ENCODE measurements at regions not wholly inside any gene's neighbourhood (a gene's known extent, or its start where the extent isn't known, plus 50 kb on each side); places are given as distances from the start of the nearest gene placed in this dataset.

DNA sequence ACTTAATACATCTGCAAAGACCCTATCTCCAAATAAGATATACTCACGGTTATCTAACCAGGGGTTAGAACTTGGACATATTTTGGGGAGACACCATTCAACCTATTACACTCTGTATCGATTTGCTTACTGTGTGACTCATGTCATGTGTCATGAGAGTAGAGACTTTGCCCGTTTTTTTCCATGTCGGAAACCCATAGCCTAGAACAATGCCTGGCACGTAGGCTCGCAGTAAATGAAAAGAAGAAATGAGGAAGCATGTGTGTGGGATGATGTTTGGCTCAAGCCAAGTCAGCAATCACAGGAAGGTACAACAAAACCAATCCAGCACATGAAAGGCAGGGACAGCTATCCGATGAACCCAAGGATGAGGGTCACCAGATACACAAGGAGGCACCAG is 94.6 kb upstream of the DNAH5 start:
- TF ChIP-seq, protein P1, sequence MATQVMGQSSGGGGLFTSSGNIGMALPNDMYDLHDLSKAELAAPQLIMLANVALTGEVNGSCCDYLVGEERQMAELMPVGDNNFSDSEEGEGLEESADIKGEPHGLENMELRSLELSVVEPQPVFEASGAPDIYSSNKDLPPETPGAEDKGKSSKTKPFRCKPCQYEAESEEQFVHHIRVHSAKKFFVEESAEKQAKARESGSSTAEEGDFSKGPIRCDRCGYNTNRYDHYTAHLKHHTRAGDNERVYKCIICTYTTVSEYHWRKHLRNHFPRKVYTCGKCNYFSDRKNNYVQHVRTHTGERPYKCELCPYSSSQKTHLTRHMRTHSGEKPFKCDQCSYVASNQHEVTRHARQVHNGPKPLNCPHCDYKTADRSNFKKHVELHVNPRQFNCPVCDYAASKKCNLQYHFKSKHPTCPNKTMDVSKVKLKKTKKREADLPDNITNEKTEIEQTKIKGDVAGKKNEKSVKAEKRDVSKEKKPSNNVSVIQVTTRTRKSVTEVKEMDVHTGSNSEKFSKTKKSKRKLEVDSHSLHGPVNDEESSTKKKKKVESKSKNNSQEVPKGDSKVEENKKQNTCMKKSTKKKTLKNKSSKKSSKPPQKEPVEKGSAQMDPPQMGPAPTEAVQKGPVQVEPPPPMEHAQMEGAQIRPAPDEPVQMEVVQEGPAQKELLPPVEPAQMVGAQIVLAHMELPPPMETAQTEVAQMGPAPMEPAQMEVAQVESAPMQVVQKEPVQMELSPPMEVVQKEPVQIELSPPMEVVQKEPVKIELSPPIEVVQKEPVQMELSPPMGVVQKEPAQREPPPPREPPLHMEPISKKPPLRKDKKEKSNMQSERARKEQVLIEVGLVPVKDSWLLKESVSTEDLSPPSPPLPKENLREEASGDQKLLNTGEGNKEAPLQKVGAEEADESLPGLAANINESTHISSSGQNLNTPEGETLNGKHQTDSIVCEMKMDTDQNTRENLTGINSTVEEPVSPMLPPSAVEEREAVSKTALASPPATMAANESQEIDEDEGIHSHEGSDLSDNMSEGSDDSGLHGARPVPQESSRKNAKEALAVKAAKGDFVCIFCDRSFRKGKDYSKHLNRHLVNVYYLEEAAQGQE (IDR thresholded peaks at IDR 0.05; ENCODE audit: insufficient replicate concordance, low read depth): no peak
- TF ChIP-seq, protein P2, sequence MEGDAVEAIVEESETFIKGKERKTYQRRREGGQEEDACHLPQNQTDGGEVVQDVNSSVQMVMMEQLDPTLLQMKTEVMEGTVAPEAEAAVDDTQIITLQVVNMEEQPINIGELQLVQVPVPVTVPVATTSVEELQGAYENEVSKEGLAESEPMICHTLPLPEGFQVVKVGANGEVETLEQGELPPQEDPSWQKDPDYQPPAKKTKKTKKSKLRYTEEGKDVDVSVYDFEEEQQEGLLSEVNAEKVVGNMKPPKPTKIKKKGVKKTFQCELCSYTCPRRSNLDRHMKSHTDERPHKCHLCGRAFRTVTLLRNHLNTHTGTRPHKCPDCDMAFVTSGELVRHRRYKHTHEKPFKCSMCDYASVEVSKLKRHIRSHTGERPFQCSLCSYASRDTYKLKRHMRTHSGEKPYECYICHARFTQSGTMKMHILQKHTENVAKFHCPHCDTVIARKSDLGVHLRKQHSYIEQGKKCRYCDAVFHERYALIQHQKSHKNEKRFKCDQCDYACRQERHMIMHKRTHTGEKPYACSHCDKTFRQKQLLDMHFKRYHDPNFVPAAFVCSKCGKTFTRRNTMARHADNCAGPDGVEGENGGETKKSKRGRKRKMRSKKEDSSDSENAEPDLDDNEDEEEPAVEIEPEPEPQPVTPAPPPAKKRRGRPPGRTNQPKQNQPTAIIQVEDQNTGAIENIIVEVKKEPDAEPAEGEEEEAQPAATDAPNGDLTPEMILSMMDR (IDR thresholded peaks at IDR 0.05; ENCODE audit: insufficient read depth, low read length): no peak
- TF ChIP-seq SPI1 (IDR thresholded peaks at IDR 0.05; ENCODE audit: borderline replicate concordance, low read depth): no peak
- no peak for TF ChIP-seq GABPA (IDR thresholded peaks at IDR 0.05; ENCODE audit: low read depth)
- no peak for TF ChIP-seq POLR2AphosphoS5 (IDR thresholded peaks at IDR 0.05; ENCODE audit: low read depth)
- no peak overlapping the region for H3K4me3 ChIP-seq (replicated peaks; ENCODE audit: insufficient read depth, low read length)
- no peaks in the 10 kb centered on the region for H3K27me3 ChIP-seq (ENCODE audit: insufficient read depth, poor library complexity, severe bottlenecking)
- DNase-seq (ENCODE audit: low read depth in 1 of 2, low spot score in 1 of 2): no peak
- no peak overlapping the region for H3K27ac ChIP-seq (replicated peaks)

DNA sequence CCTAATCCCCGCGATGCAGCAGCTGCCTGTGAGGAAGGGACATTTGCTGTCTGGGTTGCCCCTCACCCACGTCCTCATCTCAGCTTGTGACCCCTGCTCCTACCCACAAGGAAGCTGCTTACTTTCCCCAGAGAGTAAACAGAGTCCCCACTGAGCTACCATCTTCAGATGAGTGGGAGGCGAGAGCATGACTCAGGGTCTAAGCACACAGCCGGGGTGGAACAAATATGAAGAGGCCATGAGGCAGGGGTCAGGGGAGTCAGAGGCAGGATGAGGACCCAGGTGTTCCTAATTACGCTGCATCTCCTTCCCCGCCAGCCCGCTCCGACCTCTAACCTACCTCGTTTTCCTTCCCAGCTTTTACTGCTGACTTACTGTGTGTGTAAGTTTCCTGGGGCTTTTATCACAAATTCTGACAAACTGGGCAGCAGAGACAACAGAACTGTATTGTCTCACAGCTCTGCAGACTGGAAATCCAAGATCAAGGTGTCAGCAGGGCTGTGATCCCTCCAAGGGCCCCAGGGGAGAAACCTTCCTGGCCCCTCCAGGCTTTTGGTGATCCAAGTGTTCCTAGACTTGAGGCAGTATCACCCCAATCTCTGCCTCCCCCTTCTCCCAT is 94.0 kb upstream of the DNAH5 start:
- no peak overlapping the region for H3K4me3 ChIP-seq (replicated peaks; ENCODE audit: insufficient read depth, low read length)
- no peaks in the 10 kb centered on the region for H3K27me3 ChIP-seq (ENCODE audit: insufficient read depth, poor library complexity, severe bottlenecking)
- no peak for DNase-seq (ENCODE audit: low read depth in 1 of 2, low spot score in 1 of 2)
- TF ChIP-seq, protein P2 (IDR thresholded peaks at IDR 0.05; ENCODE audit: insufficient read depth, low read length): no peak
- TF ChIP-seq GABPA (IDR thresholded peaks at IDR 0.05; ENCODE audit: low read depth) (no peak), SPI1 (IDR thresholded peaks at IDR 0.05; ENCODE audit: borderline replicate concordance, low read depth) (no peak), POLR2AphosphoS5 (IDR thresholded peaks at IDR 0.05; ENCODE audit: low read depth) (no peak)
- TF ChIP-seq, protein P1 (IDR thresholded peaks at IDR 0.05; ENCODE audit: insufficient replicate concordance, low read depth): no peak
- no peak overlapping the region for H3K27ac ChIP-seq (replicated peaks)

DNA sequence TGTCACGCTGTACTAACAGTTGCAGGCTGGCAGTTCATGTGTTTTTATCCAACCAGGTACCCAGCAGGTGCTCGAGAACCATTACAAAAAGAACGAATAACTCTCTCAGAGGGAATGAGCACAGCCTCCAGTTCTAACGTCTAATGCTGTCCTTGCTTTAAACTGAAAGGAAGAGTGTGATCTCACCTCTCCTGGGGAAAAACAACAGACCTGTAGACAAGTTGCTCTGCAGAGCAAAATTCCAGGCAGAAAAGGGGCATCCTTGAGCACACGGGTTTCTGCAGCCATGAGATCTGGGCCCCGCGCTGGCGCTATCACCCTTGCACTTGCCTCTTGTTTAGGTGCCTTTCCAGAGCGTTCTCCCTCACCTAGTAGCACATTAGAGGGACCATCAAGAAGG is 92.5 kb upstream of the DNAH5 start:
- DNase-seq (ENCODE audit: low read depth in 1 of 2, low spot score in 1 of 2): no peak
- no peaks in the 10 kb centered on the region for H3K27me3 ChIP-seq (ENCODE audit: insufficient read depth, poor library complexity, severe bottlenecking)
- no peak overlapping the region for H3K4me3 ChIP-seq (replicated peaks; ENCODE audit: insufficient read depth, low read length)
- no peak for TF ChIP-seq SPI1 (IDR thresholded peaks at IDR 0.05; ENCODE audit: borderline replicate concordance, low read depth)
- TF ChIP-seq GABPA (IDR thresholded peaks at IDR 0.05; ENCODE audit: low read depth): no peak
- no peak for TF ChIP-seq POLR2AphosphoS5 (IDR thresholded peaks at IDR 0.05; ENCODE audit: low read depth)
- TF ChIP-seq, protein P1 (IDR thresholded peaks at IDR 0.05; ENCODE audit: insufficient replicate concordance, low read depth): no peak
- TF ChIP-seq, protein P2 (IDR thresholded peaks at IDR 0.05; ENCODE audit: insufficient read depth, low read length): no peak
- no peak overlapping the region for H3K27ac ChIP-seq (replicated peaks)

Measured in HL-60 (cell line).